ENCODE measurements at regions not wholly inside any gene's neighbourhood (a gene's known extent, or its start where the extent isn't known, plus 50 kb on each side); places are given as distances from the start of the nearest gene placed in this dataset.

DNA sequence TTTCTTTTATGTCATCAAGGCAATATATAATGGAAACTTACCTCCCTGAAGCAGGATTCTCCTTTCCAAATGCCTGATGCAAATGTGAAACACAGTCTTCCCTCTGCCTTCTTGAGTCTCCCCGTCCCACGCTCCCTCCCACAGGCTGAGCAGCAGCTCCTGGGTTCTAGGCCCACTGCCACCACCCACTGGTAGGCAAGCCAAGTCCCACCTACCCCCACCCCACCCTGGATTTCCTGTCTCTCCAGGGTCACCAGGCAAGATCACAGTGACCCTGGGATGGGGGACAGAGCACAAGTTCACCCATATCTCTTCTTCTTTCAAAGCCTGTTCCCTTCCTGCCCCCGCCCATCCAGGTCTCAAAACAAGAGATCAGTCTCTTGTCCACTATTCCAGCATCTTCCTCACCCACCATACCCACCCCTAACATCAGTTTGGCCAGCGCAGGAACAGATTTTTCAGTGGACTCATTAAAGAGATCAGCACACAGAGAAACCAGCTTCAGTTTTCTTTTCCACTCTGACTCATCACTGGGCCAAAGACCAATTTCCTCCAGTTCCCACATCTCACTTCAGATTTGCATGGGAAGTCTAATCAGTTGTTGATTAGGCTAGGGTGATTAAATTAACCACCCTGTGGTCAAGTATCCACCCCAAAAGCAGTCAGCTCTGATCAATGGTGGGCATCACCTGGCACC lies 151.5 kb downstream of the ACTL7B start:
- H3K4me3 ChIP-seq = no peak overlapping the region
- no peak overlapping the region for H3K27ac ChIP-seq
- DNase-seq (ENCODE audit: low spot score) = no peak
- TF ChIP-seq, protein P1, sequence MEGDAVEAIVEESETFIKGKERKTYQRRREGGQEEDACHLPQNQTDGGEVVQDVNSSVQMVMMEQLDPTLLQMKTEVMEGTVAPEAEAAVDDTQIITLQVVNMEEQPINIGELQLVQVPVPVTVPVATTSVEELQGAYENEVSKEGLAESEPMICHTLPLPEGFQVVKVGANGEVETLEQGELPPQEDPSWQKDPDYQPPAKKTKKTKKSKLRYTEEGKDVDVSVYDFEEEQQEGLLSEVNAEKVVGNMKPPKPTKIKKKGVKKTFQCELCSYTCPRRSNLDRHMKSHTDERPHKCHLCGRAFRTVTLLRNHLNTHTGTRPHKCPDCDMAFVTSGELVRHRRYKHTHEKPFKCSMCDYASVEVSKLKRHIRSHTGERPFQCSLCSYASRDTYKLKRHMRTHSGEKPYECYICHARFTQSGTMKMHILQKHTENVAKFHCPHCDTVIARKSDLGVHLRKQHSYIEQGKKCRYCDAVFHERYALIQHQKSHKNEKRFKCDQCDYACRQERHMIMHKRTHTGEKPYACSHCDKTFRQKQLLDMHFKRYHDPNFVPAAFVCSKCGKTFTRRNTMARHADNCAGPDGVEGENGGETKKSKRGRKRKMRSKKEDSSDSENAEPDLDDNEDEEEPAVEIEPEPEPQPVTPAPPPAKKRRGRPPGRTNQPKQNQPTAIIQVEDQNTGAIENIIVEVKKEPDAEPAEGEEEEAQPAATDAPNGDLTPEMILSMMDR (IDR thresholded peaks at IDR 0.05) = no peak

DNA sequence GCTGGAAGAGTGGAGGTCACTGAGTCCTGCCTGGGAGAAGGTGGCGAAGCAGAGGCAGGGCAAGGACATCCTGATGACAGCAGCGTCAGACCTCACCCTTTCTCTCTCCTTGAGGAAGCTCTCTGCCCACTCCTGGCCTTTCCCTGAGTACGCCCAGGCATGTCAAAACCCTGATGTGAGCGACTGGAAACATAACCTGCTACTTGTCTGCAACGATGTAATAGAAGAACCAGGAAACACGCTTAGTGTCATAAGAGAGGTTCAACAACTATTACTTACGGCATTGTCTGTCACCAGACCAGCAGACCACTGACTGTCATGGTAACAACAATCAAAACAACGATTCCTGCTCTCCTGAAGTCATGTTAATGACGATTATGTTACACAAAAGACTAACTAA lies 152.4 kb downstream of the ACTL7B start:
- Histone ChIP-seq H3K4me3 (no peak overlapping the region), H3K27ac (no peak overlapping the region)
- DNase-seq (ENCODE audit: low spot score) = no peak
- TF ChIP-seq, protein P1 (IDR thresholded peaks at IDR 0.05) = no peak

DNA sequence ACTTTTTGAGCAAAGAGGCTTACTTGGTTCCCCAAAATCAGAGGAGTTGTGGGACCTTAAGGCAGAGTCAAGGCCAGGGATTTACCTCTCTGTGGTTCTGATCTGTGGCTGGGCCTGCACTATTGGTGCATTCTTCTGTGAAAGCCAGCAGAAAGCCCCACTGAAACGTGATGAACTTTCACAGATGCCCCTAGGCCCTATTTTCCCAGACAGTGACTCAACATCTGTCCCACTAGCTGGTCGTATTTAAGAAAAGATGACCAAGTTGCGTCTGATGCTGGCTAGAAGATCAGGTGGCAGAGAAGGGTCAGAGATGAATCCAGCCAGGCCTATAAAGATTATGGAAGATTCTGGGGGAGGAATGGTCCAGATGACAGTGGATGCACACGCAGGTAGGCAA lies 153.1 kb downstream of the ACTL7B start:
- Histone ChIP-seq H3K4me3 (no peak overlapping the region), H3K27ac (no peak overlapping the region)
- no peak for DNase-seq (ENCODE audit: low spot score)
- TF ChIP-seq, protein P1 (IDR thresholded peaks at IDR 0.05) = no peak

DNA sequence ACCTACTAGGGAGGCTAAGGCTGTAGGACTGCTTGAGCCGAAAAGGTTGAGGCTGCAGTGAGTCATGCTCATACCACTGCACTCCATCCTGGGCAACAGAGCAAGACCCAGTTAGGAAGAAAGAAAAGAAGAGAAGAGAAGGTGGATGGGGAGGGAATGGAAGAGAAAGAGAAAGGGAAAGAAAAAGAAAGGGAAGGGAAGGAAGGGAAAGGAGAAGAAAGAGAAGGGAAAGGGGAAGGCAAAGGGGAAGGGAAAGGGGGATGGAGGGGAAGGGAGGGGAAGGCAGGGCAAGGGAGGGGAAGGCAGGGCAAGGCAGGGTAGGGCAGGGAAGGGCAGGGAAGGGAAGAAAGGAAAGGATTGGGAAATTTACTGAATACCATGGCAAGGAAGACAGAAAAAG lies 157.0 kb downstream of the ACTL7B start:
- H3K27ac ChIP-seq = no peak overlapping the region
- TF ChIP-seq, protein P1 (IDR thresholded peaks at IDR 0.05) = no peak
- DNase-seq (ENCODE audit: low spot score) = no peak
- no peak overlapping the region for H3K4me3 ChIP-seq

DNA sequence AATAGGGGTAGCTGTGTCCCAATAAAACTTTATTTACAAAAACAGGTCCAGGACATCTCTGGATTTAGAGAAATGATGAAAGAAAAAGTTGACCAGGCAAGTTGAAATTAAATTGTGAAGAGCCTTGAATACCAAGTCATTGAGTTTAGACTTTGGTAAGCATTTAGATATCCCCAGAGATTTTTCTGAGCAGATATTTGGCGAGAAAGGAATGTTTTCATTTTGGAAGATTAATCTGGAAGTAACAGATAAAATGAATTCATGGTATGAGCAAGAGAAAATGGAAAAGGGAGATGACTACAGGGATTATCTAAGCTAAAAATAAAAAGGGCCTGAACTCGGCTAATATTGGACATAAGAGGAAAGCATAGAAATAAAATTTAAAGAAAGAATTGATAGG lies 157.6 kb downstream of the ACTL7B start:
- H3K4me3 ChIP-seq = no peak overlapping the region
- TF ChIP-seq, protein P1 (IDR thresholded peaks at IDR 0.05) = no peak
- no peak for DNase-seq (ENCODE audit: low spot score)
- H3K27ac ChIP-seq = no peak overlapping the region

DNA sequence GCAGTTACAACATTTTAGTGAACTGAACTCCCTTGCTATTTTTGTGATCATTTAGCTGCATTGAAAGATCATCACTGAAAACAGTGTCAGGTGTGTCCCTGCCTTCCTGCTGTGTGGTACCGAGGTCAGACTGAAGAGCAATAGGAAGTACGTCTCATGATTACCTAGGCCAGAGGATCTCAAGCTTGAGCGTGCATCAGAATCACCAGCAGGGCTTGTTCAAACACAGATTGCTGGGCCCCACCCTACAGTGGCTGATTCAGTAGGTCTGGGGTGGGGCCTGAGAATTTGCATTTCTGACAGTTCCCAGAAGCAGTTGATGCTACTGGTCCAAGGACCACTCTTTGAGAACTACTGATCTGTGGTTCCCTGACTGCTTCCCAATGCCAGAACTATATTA lies 159.6 kb downstream of the ACTL7B start:
- no peak for DNase-seq (ENCODE audit: low spot score)
- Histone ChIP-seq H3K27ac (no peak overlapping the region), H3K4me3 (no peak overlapping the region)
- TF ChIP-seq, protein P1 (IDR thresholded peaks at IDR 0.05) = no peak

DNA sequence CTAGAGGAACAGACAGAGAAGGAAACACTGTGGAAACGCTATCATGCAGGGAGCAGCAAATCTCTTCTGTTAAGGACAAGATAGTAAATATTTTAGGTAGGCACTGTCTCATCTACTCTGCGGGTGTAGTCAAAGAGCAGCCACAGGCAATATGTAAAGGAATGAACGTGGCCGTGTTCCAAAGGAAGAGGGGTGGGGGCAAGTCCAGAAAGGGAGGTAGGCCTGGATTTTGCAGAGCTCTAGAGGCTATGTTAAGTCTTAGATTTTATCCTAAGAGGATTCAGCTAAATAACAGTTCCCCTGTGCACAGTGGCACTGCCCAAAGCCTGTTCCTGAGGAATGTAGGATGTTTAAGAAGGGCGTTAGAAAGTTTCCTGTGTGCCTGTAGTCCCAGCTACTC lies 161.6 kb downstream of the ACTL7B start:
- Histone ChIP-seq H3K4me3 (no peak overlapping the region), H3K27ac (no peak overlapping the region)
- no peak for DNase-seq (ENCODE audit: low spot score)
- TF ChIP-seq, protein P1 (IDR thresholded peaks at IDR 0.05) = no peak
